ENCODE measurements at regions not wholly inside any gene's neighbourhood (a gene's known extent, or its start where the extent isn't known, plus 50 kb on each side); places are given as distances from the start of the nearest gene placed in this dataset.

DNA sequence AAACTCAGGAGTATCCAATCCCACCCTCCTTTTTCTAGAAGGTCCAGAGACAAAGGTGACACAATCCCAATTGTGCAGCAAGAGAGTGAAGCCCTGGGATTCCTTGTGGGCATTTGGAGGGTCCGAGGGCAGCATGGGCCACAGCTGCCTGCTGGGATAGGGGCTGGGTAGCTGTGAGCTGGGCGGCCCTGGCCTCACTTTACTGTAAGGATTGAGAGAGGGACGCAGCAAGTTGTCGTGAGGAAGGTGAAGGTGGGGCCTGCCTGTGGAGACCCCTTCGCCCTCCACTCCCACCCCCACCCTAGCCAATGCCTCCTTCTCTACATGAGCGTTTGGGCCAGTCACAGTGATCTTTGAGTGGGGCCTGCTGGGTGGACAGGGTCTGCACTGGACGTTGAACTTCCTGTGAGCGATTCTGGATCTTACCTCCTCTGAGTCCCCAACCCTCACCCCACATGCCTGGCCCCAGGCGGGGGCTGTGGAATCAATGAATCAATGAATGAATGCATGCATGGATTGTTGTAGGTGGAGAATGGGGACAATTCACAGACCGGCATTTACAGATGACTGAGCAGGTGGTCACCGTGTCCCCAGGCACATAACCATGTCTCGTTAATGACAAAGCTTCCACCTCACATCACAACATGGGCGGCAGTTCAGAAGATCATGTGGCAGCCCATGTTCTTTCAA lies 107.2 kb downstream of the INHBB start:
- TF ChIP-seq, protein P1, sequence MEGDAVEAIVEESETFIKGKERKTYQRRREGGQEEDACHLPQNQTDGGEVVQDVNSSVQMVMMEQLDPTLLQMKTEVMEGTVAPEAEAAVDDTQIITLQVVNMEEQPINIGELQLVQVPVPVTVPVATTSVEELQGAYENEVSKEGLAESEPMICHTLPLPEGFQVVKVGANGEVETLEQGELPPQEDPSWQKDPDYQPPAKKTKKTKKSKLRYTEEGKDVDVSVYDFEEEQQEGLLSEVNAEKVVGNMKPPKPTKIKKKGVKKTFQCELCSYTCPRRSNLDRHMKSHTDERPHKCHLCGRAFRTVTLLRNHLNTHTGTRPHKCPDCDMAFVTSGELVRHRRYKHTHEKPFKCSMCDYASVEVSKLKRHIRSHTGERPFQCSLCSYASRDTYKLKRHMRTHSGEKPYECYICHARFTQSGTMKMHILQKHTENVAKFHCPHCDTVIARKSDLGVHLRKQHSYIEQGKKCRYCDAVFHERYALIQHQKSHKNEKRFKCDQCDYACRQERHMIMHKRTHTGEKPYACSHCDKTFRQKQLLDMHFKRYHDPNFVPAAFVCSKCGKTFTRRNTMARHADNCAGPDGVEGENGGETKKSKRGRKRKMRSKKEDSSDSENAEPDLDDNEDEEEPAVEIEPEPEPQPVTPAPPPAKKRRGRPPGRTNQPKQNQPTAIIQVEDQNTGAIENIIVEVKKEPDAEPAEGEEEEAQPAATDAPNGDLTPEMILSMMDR (IDR thresholded peaks at IDR 0.05): no peak
- no peak for TF ChIP-seq EZH2 (IDR thresholded peaks at IDR 0.05; ENCODE audit: borderline replicate concordance, insufficient read depth, low read depth, low read length, poor library complexity, severe bottlenecking)

All from B cell (primary cell).